GM21515 (cell line): ENCODE measurements at regions not wholly inside any gene's neighbourhood (a gene's known extent, or its start where the extent isn't known, plus 50 kb on each side); places are given as distances from the start of the nearest gene placed in this dataset.

ENCODE experiments used
- ATAC-seq: cut with Tn5 transposase; IDR thresholded peaks from one replicate; pipeline ENCODE4 v1.9.1; 2021; ENCODE audit not compliant: unreplicated experiment

DNA sequence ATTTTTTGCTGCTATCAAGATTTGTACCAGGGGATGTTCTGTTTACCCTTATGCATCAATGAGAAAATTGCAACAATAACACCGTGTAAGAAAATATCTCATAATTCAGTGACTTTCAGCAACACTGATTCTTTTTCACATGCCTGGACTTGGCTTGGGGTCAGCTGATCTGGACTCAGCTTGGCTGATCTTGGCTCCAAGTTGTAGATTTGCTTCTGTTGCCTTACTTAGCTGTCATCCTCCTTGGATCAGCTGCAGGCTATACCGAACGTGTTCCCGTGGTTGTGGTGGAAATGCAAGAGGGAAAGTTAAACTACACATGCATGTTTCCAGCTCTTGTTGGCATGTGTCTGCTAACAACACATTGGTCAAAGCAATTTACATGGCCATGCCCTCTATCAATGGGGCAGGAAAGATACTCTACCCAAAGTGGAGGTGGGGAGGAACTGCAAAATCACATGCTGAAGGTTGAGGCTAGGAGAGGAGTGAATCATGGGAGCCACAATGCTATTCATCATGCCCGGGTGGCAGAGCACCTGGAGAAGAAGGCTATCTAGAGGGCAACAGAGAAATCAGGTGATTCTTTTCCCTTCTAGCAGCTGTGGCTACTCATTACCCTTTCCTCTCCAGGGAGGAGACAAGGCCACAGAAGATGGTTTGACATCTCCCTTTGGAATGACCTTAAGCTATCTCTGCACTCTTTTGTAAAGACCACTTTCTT lies 1276.3 kb upstream of the AUTS2 start:
- ATAC-seq, result no peak

DNA sequence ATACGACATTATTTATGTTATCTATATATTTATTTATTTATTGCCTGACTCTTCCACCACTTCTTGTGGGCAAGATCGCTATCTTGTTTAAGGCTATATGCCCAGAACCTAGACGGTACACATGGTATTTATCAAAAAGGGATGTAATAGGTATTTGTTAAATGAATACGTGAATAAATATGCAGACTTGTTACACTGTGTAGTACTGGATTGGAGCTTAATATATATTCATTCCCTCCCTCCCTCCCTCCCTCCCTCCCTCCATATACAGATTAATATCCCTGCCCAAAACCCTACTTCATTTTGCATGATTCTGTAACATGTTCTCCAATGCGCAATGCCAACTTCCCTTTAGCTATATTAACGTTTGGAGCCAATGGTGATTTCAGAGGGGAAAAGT lies 1273.7 kb upstream of the AUTS2 start:
- no peak for ATAC-seq

DNA sequence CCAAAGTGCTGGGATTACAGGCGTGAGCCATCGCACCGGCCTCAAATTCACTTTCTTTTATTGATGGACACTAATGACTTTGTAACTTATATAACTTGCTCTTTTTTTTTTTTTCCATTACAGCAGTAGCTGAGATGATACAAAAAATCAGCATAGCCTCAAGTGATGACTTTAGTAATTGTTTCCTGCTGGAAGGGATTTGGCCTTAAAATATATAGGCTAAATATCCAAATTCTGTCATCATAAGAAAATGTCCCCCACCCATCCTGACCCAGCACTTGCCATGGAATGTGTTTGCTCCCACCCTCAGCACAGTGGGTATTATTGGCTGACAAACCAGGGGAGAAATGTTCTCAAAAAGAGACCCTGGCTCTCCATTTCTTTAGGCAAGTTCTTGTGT lies 1264.1 kb upstream of the AUTS2 start:
- no peak for ATAC-seq

DNA sequence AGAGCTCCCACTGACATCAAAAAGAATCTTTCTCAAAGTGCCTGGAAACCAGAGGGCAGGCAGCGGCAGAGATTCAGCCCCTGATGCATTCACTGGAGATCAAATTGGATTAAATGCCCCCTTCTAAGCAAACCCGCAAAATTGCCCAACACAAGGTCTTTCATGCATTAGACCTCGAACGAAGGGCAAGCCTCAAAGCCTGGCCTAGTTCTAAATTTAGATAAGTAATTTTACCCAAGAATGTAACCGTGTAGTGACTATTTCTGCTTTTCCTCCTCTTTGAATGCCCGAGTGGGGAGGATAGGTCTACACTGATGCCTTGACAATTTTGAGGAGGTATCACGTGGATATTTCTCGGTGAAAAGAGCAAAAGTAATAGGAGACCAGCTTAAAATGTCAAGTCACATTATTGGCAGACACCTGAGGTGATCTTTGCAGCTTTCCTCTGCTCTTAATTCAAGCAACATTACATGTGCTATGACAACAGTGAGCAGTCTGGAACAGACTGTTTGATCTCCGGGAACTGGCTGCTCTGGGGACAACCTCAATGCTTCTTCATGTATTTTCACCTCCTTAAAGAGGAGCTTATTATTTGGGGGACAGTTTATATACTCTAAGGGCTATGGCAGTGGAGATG lies 1263.5 kb upstream of the AUTS2 start:
- ATAC-seq, result no peak

DNA sequence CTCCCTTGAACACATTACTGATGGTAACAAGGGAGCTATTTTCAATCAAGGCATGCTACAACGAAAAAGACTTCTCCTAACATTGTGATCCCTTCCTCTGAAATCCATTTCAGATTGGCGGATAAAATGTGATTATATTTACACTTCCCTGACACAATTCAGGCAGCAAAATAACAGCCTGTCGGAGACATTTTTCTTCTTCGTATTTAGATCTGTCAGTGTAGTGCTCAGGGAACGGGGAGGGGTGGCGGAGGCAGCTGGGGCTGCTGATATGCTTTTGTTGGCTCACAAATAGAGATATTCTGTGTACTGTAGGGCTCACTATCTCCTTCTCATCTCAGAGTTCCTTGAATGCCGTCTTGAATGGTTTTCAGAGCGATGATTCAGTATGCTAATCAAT lies 1261.7 kb upstream of the AUTS2 start:
- no peak for ATAC-seq

DNA sequence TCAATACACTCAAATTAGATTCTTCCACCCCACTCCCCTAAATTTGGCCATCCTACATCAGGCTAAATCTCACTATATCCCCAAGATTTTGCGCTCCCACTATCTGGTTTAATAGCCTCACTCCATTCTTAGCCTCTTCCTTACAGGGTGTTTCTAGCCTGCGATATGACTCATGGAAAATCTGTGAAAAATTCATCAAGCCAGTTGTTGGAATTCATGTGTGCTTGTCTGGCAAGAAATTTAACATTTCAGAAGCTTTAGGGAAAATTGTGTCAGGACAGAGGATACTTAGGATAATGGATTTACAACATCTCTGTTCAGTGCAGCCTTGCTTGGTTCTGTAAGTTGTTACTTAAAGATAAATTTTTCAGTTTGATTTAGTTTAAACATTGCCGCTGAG lies 1249.9 kb upstream of the AUTS2 start:
- no peak for ATAC-seq

DNA sequence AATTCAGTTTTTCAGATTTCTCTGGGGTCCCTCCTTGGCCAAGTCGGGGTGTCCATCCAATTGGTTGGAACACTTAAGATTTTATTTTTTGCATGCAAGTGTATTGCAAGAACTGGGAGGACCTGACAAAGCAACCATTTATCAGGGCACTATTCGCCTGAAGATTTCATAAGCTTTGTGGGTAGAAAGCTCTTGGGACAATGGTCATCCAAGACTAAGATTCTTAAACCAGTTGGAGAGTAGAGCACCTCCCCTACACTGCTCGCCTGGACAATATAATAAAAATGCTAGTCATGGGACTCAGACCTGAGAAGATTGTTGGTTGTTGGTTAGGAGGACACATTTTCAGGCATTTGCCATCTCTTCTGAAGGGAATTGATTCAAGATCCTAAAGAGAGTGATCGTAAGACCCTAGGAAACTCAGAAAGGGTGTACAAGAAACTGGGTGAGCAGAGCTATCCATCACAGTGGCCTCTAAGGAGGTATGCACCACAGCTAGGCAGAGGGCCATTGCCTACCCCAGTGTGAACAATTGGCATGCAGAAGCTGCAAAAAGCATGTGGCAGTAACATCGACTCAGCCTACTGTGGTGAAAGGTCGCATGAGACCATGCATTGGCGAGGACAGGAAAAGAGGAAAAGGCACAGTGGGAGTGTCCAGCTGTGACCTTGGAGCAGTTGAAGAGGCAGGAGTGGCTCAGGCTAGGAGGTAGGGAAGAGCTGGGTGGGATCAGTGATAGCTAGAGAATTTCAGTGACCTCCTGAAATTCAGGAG lies 1235.3 kb upstream of the AUTS2 start:
- ATAC-seq, result no peak

GRCh38 chr7:68364886-68365625 lies 1233.2 kb upstream of the AUTS2 start:
- no peak for ATAC-seq

DNA sequence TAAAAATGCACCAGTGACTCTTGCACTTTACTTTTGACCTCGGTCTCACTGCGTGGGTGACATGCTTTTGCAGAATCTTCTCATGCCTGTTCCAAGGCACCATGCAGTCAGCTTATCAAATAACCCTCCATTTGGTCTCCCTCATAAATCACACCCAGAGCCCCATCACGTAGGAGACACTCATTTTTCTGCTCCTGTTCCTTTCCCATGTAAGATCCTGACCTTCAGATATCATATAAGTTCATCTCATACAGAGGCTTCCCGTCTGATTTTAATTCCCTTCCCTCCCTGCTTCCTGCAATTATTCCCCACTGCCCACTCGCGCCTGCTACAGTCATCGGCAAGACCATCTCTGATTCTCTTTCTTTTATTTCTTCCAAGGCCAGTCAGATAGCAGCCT lies 1226.3 kb upstream of the AUTS2 start:
- ATAC-seq, result no peak

GRCh38 chr7:68376131-68376661 lies 1222.1 kb upstream of the AUTS2 start:
- no peak for ATAC-seq

GRCh38 chr7:68381731-68382130 lies 1216.5 kb upstream of the AUTS2 start:
- ATAC-seq, result no peak

- ATAC-seq, result no peak
Measured at GRCh38 chr7:68384581-68384980, 1213.7 kb upstream of the AUTS2 start.

DNA sequence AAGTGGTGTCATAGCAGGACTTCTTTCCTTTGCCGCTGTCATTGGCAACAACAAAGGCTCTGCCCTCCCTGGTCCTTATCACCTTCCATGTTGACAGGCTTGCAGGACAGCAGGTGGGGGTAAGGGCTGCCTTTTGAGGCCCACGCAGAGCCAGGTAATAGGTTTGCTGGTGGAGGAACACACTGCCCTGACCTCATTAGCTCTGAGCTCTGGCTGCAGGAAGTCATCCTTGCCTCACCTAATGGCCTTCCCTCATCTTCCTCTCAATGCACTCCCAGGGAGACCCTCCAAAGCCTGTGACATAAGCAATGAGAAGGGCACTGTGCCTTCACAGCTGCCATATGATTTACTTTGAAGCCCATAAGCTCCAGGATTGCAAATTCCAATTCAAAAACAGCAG lies 1205.2 kb upstream of the AUTS2 start:
- ATAC-seq, result no peak

- no peak for ATAC-seq
Measured at GRCh38 chr7:68394131-68394530, 1204.1 kb upstream of the AUTS2 start.

DNA sequence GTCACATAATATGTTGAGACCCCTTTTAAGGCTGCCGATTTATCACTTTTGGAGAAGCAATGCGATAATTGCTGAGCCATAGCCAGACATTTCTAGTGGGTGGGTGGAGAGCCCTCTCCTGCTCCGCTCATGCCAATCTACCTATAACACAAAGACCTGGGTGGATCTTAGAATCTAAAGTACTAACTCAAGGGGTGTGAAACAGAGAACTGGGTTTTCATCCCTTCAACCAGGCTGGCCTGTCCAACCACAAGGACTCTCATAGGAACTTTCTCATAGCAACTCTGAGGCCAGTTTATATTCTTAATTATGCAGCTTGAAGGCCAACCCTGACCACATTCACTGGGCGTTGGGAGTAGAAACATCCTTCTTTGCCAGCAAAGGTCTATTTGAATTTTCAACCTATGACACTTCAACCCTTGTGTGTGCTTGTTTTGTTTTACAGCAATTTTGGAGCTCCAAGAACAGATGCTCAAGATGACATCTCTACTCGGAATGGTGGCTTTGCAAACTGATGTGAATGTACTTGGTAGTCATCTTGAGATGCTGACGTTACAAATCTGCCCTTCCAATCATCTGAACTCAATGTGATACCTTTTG lies 1198.2 kb upstream of the AUTS2 start:
- ATAC-seq, result no peak

GRCh38 chr7:68400783-68401182 lies 1197.5 kb upstream of the AUTS2 start:
- no peak for ATAC-seq

DNA sequence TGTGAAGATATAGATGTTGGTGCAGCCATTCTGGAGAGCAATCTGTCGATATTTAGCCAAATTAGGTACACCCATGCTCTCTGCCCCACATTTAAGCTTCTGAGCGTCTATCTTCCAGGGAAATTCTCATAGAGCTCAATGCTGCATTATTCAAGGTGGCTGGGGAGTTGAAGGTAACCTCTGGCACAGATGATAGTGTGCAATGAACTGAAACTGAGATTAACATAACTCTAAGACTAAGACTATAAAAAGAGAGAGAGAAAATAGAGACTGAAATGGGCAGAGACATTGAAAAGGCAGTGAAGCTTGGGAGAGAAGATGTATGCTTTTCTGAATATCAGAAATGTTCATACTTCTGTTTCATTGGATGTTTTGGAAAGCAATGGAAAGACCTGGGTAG lies 1197.0 kb upstream of the AUTS2 start:
- no peak for ATAC-seq

- no peak for ATAC-seq
Measured at GRCh38 chr7:68406480-68406879, 1191.8 kb upstream of the AUTS2 start.

- no peak for ATAC-seq
Measured at GRCh38 chr7:68407460-68407859, 1190.8 kb upstream of the AUTS2 start.

DNA sequence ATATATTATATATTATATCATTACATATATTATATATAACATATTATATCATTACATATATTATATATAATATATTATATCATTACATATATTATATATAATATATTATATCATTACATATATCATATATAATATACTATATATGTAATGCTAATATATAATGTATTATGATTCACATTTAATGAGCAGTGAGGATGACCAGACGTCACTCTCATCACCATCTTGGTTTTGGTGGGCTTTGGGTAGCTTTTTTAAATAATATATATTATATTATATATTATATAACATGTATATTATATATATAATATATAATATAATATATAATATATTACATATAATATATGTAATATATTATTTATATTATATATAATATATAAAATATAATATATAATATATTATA lies 1189.4 kb upstream of the AUTS2 start:
- ATAC-seq, result no peak

- ATAC-seq, result no peak
Measured at GRCh38 chr7:68409851-68410250, 1188.4 kb upstream of the AUTS2 start.
